Endothelial cell of umbilical vein (primary cell): ENCODE measurements at regions not wholly inside any gene's neighbourhood (a gene's known extent, or its start where the extent isn't known, plus 50 kb on each side); places are given as distances from the start of the nearest gene placed in this dataset.

ENCODE experiments used
- BruUV-seq: library from RNA; stranded (reverse); fragments of 400-500 nt; replicated peaks from 2 replicates; lab custom pipeline; 2021; lab: Mats Ljungman, UMichigan
- CTCF ChIA-PET: fragments of 300-600, 350-600 bp; sonication (Branson Sonifier 250); formaldehyde crosslinking; loops from one replicate; lab custom pipeline; 2021; ENCODE audit warnings: antibody characterized with exemption, inconsistent platforms; lab: Charles Lee
- POLR2A ChIA-PET: fragments of 300-600, 350-600 bp; sonication (Branson Sonifier 250); formaldehyde crosslinking; loops from one replicate; lab custom pipeline; 2021; ENCODE audit warnings: antibody characterized with exemption, inconsistent platforms; lab: Charles Lee
- DNase-seq: peaks from one replicate; pipeline ENCODE4 v3.0.0-alpha.2; 2011; ENCODE audit warnings: low read depth, low spot score
- FAIRE-seq: peaks from 2 replicates; lab custom pipeline; 2011; peaks lifted over from hg19 to GRCh38; lab: Jason Lieb, UNC
- H2AFZ ChIP-seq: 2 replicates; pipeline ENCODE4 v1.6.0; 2012; ENCODE audit warnings: low read depth, low read length, control low read depth, inconsistent platforms
- H3K27ac ChIP-seq: 2 replicates; pipeline ENCODE4 v1.5.1; 2011; ENCODE audit warnings: low read depth, mild to moderate bottlenecking, control low read depth, low read length, moderate library complexity; ENCODE audit not compliant: insufficient read depth
- H3K27me3 ChIP-seq, 2 experiments: 2 replicates each; pipeline versions ENCODE4 v1.6.0 to v1.6.1; 2011; ENCODE audit warnings: low read length in 2 of 2, mixed read lengths in 1 of 2; ENCODE audit not compliant: control insufficient read depth in 2 of 2, insufficient read depth in 2 of 2
- H3K36me3 ChIP-seq, 2 experiments: 2 replicates in 1 of 2; 3 replicates in 1 of 2; pipeline ENCODE4 v1.5.1; 2011; ENCODE audit warnings: low read length in 2 of 2, mild to moderate bottlenecking in 1 of 2, moderate library complexity in 1 of 2; ENCODE audit not compliant: control insufficient read depth in 2 of 2, insufficient read depth in 2 of 2; ENCODE audit errors: extremely low read depth in 1 of 2
- H3K4me1 ChIP-seq: 3 replicates; pipeline ENCODE4 v1.5.1; 2011; ENCODE audit warnings: mild to moderate bottlenecking, low read length; ENCODE audit not compliant: control insufficient read depth, insufficient read depth; ENCODE audit errors: extremely low read depth
- H3K4me2 ChIP-seq: 2 replicates; pipeline ENCODE4 v1.6.1; 2011; ENCODE audit warnings: low read length, control low read depth, mixed read lengths; ENCODE audit not compliant: insufficient read depth
- H3K4me3 ChIP-seq, 3 experiments: fragments of 200-600 bp in 1 of 3; sonication (generic), shearing (Covaris generic) in 1 of 3; replicated peaks in 1 of 3; 2 replicates each; pipeline ENCODE4 v1.5.1; 2011 to 2016; ENCODE audit warnings: control low read depth in 3 of 3, low read length in 3 of 3, mild to moderate bottlenecking in 2 of 3, inconsistent platforms in 1 of 3, low read depth in 1 of 3, moderate library complexity in 1 of 3; ENCODE audit not compliant: insufficient read depth in 1 of 3
- H3K79me2 ChIP-seq: 2 replicates; pipeline ENCODE4 v1.6.0; 2012; ENCODE audit warnings: low read length, inconsistent platforms; ENCODE audit not compliant: control insufficient read depth, insufficient read depth
- H3K9ac ChIP-seq: replicated peaks from 2 replicates; pipeline ENCODE3; 2011; ENCODE audit warnings: low read length, control low read depth; ENCODE audit not compliant: insufficient read depth; ENCODE audit errors: extremely low read depth
- H3K9me1 ChIP-seq: replicated peaks from 3 replicates; pipeline ENCODE4 v1.6.0; 2011; ENCODE audit warnings: mild to moderate bottlenecking, low read length; ENCODE audit not compliant: control insufficient read depth, insufficient read depth; ENCODE audit errors: extremely low read depth
- H3K9me3 ChIP-seq: replicated peaks from 2 replicates; pipeline ENCODE4 v1.5.1; 2012; ENCODE audit warnings: low read length, inconsistent platforms; ENCODE audit not compliant: control insufficient read depth, insufficient read depth
- H4K20me1 ChIP-seq: replicated peaks from 2 replicates; pipeline ENCODE3; 2011; ENCODE audit warnings: mild to moderate bottlenecking, low read length; ENCODE audit not compliant: control insufficient read depth, insufficient read depth; ENCODE audit errors: extremely low read depth
- EZH2 ChIP-seq: IDR thresholded peaks from 2 replicates; pipeline ENCODE4 v1.6.1; 2012; ENCODE audit warnings: borderline replicate concordance, low read depth, mild to moderate bottlenecking, moderate library complexity, low read length, inconsistent platforms; ENCODE audit not compliant: severe bottlenecking
- FOS ChIP-seq: IDR thresholded peaks from 2 replicates; pipeline ENCODE4 v1.6.1; 2011; ENCODE audit warnings: mild to moderate bottlenecking, low read length, moderate library complexity, borderline replicate concordance; ENCODE audit not compliant: insufficient read depth
- GATA2 ChIP-seq: IDR thresholded peaks from 2 replicates; pipeline ENCODE4 v1.7.0; 2011; ENCODE audit warnings: low read depth, mild to moderate bottlenecking, moderate library complexity, mixed read lengths, low read length; ENCODE audit not compliant: insufficient read length, insufficient read depth
- JUN ChIP-seq: IDR thresholded peaks from 2 replicates; pipeline ENCODE4 v1.6.1; 2011; ENCODE audit warnings: borderline replicate concordance, low read depth; ENCODE audit not compliant: insufficient read length, insufficient read depth
- MAX ChIP-seq: IDR thresholded peaks from 2 replicates; pipeline ENCODE4 v1.6.1; 2011; ENCODE audit not compliant: insufficient read depth, insufficient read length
- MYC ChIP-seq: IDR thresholded peaks from one replicate; pipeline ENCODE4 v1.6.1; 2011; ENCODE audit warnings: mild to moderate bottlenecking, low read depth, low read length
- POLR2A ChIP-seq: IDR thresholded peaks from 2 replicates; pipeline ENCODE4 v1.6.1; 2012; ENCODE audit warnings: low read depth, mild to moderate bottlenecking, control low read depth, low read length
- POLR2AphosphoS5 ChIP-seq: IDR thresholded peaks from 2 replicates; pipeline ENCODE4 v1.6.1; 2012; ENCODE audit warnings: low read depth, mild to moderate bottlenecking, control low read depth, low read length, moderate library complexity; ENCODE audit not compliant: insufficient read depth
- dilution Hi-C: fragments of 300-500 bp; cut with MboI; formaldehyde crosslinking; loops from one replicate; pipeline ENCODE4 v1.15.0; 2019; ENCODE audit warnings: low sequenced_read_pairs; ENCODE audit not compliant: extremely low pct_ligation_motif_present
- intact Hi-C: fragments of 100-400 bp; cut with micrococcal nuclease; formaldehyde crosslinking; loops from one replicate; pipeline ENCODE4 v1.10.0; 2022
- TF ChIP-seq, protein P1 (sequence below), 2 donors: IDR thresholded peaks; 1 replicate in 1 of 2; 2 replicates in 1 of 2; pipeline ENCODE4 v1.5.1; 2011; ENCODE audit warnings: low read length in 2 of 2, mild to moderate bottlenecking in 2 of 2, moderate library complexity in 2 of 2, control low read depth in 1 of 2, inconsistent platforms in 1 of 2, low read depth in 1 of 2; ENCODE audit not compliant: insufficient read depth in 1 of 2; ENCODE audit errors: extremely low read depth in 1 of 2

DNA sequence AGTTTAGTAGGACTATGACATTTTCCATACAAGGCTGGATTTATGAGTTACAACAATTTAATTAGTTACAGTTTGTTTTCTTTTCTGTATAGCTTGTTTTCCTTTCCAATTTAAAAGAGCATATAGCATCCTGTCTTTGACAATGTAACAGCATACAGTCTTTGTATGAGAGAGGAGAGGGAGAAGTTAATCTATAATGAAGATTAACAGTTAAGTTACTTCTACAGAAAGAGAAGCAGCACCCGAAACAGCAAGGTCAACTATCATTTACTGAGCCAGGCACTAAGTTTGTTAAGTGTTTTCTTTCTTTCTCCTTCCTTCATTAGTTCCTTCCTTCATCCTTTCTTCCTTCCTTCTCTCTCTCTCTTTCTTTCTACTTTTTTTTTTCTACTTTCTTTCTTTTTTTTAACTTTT lies 52.3 kb upstream of the RAB4A start:
- Histone ChIP-seq H3K27me3 (no peaks in the 10 kb centered on the region), H3K4me2 (no peak overlapping the region), H3K9me1 (no peaks in the 10 kb centered on the region), H3K36me3 (no peaks in the 10 kb centered on the region), H3K9ac (no peak overlapping the region), H2AFZ (no peak overlapping the region), H3K79me2 (no peaks in the 10 kb centered on the region), H3K9me3 (no peaks in the 10 kb centered on the region), H3K4me3 (no peak overlapping the region), H3K27ac (no peak overlapping the region), H3K4me1 (no peaks in the 10 kb centered on the region), H4K20me1 (no peaks in the 10 kb centered on the region)
- ChIA-PET CTCF (interaction anchor here (1.4 kb wide), 1 partner anchor 9 kb away, joined by 9 read pairs; no protein-coding TSS in a partner anchor), POLR2A (no interaction called here)
- DNase-seq (no peak), FAIRE-seq (no peak)
- no TSS peak for BruUV-seq
- dilution Hi-C loops (no loop called here), intact Hi-C loops (no loop called here)
- no peak for TF ChIP-seq GATA2
- TF ChIP-seq, protein P1, sequence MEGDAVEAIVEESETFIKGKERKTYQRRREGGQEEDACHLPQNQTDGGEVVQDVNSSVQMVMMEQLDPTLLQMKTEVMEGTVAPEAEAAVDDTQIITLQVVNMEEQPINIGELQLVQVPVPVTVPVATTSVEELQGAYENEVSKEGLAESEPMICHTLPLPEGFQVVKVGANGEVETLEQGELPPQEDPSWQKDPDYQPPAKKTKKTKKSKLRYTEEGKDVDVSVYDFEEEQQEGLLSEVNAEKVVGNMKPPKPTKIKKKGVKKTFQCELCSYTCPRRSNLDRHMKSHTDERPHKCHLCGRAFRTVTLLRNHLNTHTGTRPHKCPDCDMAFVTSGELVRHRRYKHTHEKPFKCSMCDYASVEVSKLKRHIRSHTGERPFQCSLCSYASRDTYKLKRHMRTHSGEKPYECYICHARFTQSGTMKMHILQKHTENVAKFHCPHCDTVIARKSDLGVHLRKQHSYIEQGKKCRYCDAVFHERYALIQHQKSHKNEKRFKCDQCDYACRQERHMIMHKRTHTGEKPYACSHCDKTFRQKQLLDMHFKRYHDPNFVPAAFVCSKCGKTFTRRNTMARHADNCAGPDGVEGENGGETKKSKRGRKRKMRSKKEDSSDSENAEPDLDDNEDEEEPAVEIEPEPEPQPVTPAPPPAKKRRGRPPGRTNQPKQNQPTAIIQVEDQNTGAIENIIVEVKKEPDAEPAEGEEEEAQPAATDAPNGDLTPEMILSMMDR (IDR thresholded peaks at IDR 0.05; ENCODE audit: extremely low read depth in 1 of 2, insufficient read depth in 1 of 2, low read depth in 1 of 2, low read length in 2 of 2) = no peak
- TF ChIP-seq POLR2A = no peak
- TF ChIP-seq MYC = no peak
- TF ChIP-seq MAX = no peak
- no peak for TF ChIP-seq EZH2
- no peak for TF ChIP-seq FOS
- no peak for TF ChIP-seq JUN
- TF ChIP-seq POLR2AphosphoS5 = no peak
